Immature natural killer cell (primary cell): ENCODE measurements at regions not wholly inside any gene's neighbourhood (a gene's known extent, or its start where the extent isn't known, plus 50 kb on each side); places are given as distances from the start of the nearest gene placed in this dataset.

Experiments
- DNase-seq, 3 donors: peaks; one replicate each; pipeline ENCODE4 v3.0.0; 2022; ENCODE audit warnings: mixed read lengths in 1 of 3
- H3K27ac Mint-ChIP-seq, 6 donors: one replicate each; pipeline ENCODE4 v1.8.0; 2020; ENCODE audit warnings: mixed read lengths in 6 of 6, mild to moderate bottlenecking in 5 of 6, inconsistent platforms in 4 of 6, moderate library complexity in 3 of 6
- H3K27me3 Mint-ChIP-seq, 3 donors: one replicate each; pipeline ENCODE4 v1.8.0; 2020 to 2021; ENCODE audit warnings: low read depth in 3 of 3, mild to moderate bottlenecking in 3 of 3, mixed read lengths in 3 of 3, moderate library complexity in 3 of 3, inconsistent platforms in 1 of 3
- H3K36me3 Mint-ChIP-seq, 3 donors: one replicate each; pipeline ENCODE4 v1.8.0; 2020; ENCODE audit warnings: mixed read lengths in 3 of 3, inconsistent platforms in 2 of 3, mild to moderate bottlenecking in 2 of 3
- H3K4me1 Mint-ChIP-seq, 2 donors: one replicate each; pipeline ENCODE4 v1.8.0; 2020; ENCODE audit warnings: inconsistent platforms in 2 of 2, mild to moderate bottlenecking in 2 of 2, mixed read lengths in 2 of 2, moderate library complexity in 1 of 2
- H3K4me3 Mint-ChIP-seq, 5 donors: one replicate each; pipeline ENCODE4 v1.8.0; 2020; ENCODE audit warnings: mild to moderate bottlenecking in 5 of 5, mixed read lengths in 5 of 5, inconsistent platforms in 3 of 5, moderate library complexity in 3 of 5
- H3K9me3 Mint-ChIP-seq, 6 donors: one replicate each; pipeline ENCODE4 v1.8.0; 2020; ENCODE audit warnings: mild to moderate bottlenecking in 6 of 6, mixed read lengths in 6 of 6, inconsistent platforms in 4 of 6, moderate library complexity in 3 of 6

DNA sequence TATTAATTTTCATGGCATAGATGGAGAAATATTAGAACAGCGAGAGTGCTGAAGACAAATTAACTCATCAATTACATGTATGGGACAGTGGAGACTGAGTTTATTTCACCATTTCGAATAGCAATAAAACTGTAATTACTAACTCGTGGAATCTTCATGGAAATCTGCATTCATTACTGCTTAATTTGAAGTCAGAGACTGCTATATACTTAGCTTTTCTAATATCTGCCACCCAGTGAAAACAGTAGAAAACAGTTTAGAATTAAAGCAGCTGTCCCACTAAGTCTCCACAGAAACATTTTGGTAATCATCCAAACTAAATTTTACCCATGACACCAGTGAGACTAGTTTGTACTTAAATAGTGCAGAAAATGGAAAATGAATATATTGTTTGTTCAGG lies 56.8 kb downstream of the IZUMO3 start:
- peaks cover 9 to 62% (median 24%) of the 10 kb centered on the region in 6 donors for H3K9me3 Mint-ChIP-seq
- peaks cover 0 to 4% (median 0%) of the 10 kb centered on the region in 3 donors for H3K36me3 Mint-ChIP-seq
- no peak overlapping the region for H3K4me3 Mint-ChIP-seq
- no peaks in the 10 kb centered on the region for H3K4me1 Mint-ChIP-seq
- no peak for DNase-seq
- no peak overlapping the region for H3K27ac Mint-ChIP-seq
- peaks cover 0 to 2% (median 2%) of the 10 kb centered on the region in 3 donors for H3K27me3 Mint-ChIP-seq

DNA sequence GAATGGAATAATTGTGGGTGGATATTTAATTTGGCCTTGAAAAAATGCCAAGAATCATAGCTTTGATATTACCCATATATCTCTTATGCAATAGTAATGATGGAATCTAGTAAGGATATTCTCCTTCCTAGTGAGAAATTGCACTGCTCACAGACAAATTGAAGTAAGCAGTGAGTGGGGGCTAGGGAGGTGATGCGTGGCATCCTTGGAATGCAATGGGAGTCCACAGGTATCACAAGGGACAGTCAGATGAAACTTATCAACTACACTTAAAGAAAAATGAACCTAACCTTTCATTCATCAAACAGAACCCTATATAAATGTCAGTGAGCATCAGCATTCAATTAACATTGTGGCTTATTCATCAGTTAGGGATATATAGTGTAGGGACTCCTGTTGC lies 57.8 kb downstream of the IZUMO3 start:
- Mint-ChIP-seq H3K36me3 (no peaks in the 10 kb centered on the region), H3K27ac (no peak overlapping the region), H3K4me1 (no peaks in the 10 kb centered on the region), H3K9me3 (peaks cover 9 to 62% (median 19%) of the 10 kb centered on the region in 6 donors), H3K27me3 (peaks cover 0 to 2% (median 2%) of the 10 kb centered on the region in 3 donors), H3K4me3 (no peak overlapping the region)
- DNase-seq: no peak

DNA sequence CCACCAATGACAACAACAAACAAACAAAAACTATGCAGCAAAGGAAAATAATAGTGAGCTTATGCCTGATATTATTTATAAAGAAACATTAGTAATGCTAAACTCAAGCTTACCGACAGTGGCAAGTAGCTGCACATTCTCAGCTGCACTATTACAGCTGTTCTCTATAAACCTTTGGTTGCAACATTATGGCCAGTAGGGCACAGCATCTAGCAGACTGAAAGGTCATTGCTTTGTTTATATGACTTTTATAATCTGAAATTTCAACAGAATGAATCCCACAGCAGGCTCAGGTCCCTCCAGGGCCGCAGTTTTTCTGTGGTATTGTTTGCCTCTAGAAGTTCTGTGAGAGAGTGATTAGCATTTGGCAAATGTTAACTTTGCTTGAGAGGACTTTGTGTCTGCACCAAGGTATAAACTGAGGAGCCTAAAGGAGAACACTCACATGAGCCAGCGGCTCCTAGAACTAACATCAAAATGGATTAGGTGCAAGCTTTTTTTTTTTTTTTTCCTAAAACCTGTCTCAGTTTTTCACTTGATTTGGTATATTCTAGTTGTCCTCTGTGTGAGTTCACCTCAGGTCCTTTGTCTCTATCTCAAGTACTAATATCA lies 58.3 kb downstream of the IZUMO3 start:
- H3K9me3 Mint-ChIP-seq: peaks cover 8 to 66% (median 20%) of the 10 kb centered on the region in 6 donors
- no peaks in the 10 kb centered on the region for H3K36me3 Mint-ChIP-seq
- no peak overlapping the region for H3K27ac Mint-ChIP-seq

DNA sequence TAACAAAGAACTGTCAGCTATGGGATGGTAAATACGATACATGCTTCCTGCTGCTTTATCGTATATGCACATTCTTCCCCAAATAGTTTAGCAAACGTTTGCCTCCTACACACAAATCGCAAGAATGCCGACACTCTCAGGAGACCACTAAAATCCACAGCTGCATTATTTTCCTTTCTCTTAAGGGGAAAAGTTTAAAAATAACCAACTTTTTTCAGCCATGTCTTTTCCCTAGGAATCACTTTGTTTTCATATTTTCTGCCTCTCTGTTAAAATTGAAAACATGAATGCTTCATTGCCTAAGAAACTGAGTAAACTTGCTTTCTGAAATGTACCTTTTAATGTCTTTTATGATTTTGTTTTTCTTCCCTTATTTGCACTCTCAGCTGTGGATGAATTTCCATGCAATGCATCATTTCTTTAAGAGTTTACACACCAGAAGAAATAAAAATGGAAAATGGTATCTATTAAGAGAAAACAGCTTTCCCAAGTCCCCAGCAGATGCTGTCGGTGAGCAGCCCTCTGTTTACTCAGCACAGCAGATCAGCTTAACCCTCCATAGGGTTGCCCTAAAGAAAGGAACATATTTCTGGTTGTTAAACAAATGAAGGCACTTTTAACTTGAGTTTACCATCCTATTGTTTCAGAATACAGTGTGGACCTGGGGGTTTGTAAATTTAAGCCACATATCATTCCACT lies 66.2 kb downstream of the IZUMO3 start:
- Mint-ChIP-seq H3K36me3 (no peaks in the 10 kb centered on the region), H3K4me1 (no peaks in the 10 kb centered on the region), H3K4me3 (no peak overlapping the region), H3K9me3 (peaks cover 4 to 48% (median 16%) of the 10 kb centered on the region in 6 donors), H3K27me3 (no peaks in the 10 kb centered on the region), H3K27ac (no peak overlapping the region)
- no peak for DNase-seq

More for the DNA sequence above, 58.3 kb downstream of the IZUMO3 start:
- no peak for DNase-seq
- H3K27me3 Mint-ChIP-seq: peaks cover 0 to 2% (median 2%) of the 10 kb centered on the region in 3 donors
- no peak overlapping the region for H3K4me3 Mint-ChIP-seq
- H3K4me1 Mint-ChIP-seq: no peaks in the 10 kb centered on the region

DNA sequence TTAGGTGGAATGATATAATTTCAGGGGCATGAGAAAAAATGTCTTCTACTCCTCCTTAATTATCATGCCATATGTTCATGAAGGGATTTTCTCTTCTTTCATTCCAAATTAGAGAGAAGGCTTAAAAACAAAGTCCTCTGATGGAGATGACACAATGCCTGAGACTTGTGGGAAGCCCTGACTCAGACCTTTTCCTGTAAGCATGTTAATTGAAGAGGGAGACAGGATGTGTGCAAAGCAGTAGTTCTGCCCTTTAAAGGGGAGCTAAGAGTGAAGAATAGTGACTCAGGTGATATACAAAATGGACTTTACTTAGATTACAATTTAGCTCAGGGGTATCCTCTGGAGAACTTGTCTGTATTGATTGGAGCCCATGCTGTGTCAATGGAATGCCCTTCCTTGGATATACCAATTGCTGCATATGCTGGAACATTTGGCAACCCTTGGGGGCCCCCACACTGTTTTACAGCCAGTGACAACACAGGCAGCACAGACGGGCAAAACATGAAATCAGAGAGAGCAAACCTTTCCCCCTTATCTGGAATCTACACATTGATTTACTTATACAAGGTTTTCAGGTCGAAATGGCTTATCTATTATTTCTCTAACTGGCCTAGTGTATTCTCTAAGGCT lies 81.3 kb downstream of the IZUMO3 start:
- Mint-ChIP-seq H3K4me1 (no peaks in the 10 kb centered on the region), H3K4me3 (no peak overlapping the region), H3K9me3 (peaks cover 9 to 68% (median 36%) of the 10 kb centered on the region in 6 donors), H3K27me3 (no peaks in the 10 kb centered on the region), H3K36me3 (peaks cover 0 to 2% (median 0%) of the 10 kb centered on the region in 3 donors), H3K27ac (no peak overlapping the region)
- no peak for DNase-seq

DNA sequence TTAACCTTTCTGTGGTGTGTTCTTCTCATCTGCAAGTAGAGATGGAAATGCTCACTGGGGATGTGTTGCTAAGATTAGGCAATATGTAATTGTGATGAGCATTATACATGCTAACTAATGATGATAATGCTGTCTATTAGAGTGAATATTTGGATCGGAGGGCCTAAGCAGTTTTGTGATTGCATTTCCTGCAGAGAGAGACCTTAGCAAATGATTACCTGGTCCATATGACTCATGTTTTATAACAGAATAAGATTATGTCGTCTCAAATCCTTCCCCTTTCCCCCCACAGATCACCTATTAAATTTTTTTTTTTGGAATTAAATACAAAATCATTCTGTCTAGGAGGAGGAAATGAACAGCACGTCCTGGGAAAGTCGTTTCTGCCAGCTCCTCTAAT lies 82.7 kb downstream of the IZUMO3 start:
- H3K27me3 Mint-ChIP-seq: no peaks in the 10 kb centered on the region
- H3K4me1 Mint-ChIP-seq: no peaks in the 10 kb centered on the region
- peaks cover 9 to 57% (median 31%) of the 10 kb centered on the region in 6 donors for H3K9me3 Mint-ChIP-seq
- H3K4me3 Mint-ChIP-seq: no peak overlapping the region
- DNase-seq: no peak
- H3K36me3 Mint-ChIP-seq: peaks cover 0 to 2% (median 0%) of the 10 kb centered on the region in 3 donors
- H3K27ac Mint-ChIP-seq: no peak overlapping the region

DNA sequence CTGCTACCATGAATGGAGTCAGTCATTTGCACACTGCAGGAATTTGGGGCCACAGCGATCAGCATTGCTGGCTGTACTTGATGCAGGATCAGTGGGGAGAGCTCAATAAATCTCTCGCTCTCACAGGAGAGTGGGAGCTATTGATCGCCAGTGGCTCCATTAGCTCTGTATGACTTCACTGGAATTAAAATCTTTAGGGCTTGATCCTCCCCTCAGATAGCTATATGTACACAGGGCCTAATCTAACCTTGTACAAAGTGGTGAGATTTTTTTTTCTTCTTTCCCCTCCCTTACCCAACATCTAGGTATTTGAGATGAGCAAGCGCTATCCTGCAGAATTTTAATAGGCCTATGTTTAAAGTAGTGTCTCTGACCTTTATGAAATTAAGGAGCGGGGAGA lies 84.9 kb downstream of the IZUMO3 start:
- Mint-ChIP-seq H3K36me3 (peaks cover 0 to 1% (median 0%) of the 10 kb centered on the region in 3 donors), H3K9me3 (peaks cover 5 to 60% (median 28%) of the 10 kb centered on the region in 6 donors), H3K27me3 (no peaks in the 10 kb centered on the region), H3K27ac (no peak overlapping the region), H3K4me3 (no peak overlapping the region), H3K4me1 (no peaks in the 10 kb centered on the region)
- no peak for DNase-seq

DNA sequence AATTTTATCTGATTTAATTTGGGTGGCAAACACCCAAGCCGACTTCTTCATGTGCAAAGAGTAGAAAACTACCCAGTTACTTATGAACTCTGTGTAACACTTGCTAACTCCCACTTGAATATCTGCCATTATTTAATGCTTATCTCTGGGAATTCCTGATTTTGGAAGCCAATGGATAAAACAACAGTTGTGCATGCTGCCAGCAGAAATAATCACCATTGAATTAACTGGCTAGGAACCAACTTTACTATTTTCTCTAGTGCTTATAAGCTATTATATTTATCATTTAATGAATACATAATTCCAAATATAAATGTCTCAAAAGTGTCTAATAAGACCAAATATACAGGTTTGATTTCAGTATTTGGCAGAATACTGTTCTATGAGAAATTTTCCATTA lies 85.7 kb downstream of the IZUMO3 start:
- no peaks in the 10 kb centered on the region for H3K4me1 Mint-ChIP-seq
- no peaks in the 10 kb centered on the region for H3K27me3 Mint-ChIP-seq

DNA sequence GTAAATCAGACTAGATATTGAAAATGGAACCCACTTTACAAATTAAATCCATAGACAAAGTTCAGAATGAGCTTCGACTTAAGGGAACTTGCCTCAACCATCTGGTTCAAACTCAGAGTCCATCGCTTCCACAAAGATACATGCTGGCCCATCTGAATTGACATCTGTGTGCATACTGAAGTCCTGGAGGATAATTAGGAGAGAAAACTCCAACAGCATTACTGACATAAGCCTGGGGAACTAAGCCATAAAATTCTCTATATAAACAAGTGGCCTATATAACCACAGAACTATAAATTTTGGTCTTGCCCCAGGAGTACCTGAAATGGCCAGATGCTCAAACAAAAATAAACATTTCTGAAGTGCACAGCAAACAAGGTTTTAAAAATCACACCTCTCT lies 94.4 kb downstream of the IZUMO3 start:
- DNase-seq: no peak

More for the DNA sequence above, 85.7 kb downstream of the IZUMO3 start:
- no peak for DNase-seq
- Mint-ChIP-seq H3K27ac (no peak overlapping the region), H3K36me3 (no peaks in the 10 kb centered on the region), H3K9me3 (peaks cover 1 to 60% (median 28%) of the 10 kb centered on the region in 6 donors), H3K4me3 (no peak overlapping the region)

DNA sequence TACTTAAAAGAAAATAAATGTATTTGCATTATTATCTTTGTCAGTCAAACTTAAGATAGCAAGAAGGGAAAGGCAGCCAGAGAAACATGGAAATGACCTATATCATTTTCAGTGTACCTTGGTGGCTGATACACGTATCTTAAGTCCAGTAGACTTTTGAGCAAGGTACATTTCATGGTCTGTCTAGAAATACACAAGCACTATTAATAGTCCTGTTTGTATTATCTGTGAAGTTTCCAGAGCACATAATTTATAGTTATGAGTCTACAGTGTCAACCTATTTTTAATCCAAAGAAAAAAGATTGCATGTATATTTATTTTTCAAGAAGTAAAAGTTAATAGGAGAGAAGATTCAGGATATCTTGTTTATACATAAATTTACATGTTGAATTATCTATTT lies 95.7 kb downstream of the IZUMO3 start:
- H3K9me3 Mint-ChIP-seq: peaks cover 12 to 67% (median 39%) of the 10 kb centered on the region in 6 donors
- H3K36me3 Mint-ChIP-seq: no peaks in the 10 kb centered on the region
- no peak overlapping the region for H3K4me3 Mint-ChIP-seq
- H3K27me3 Mint-ChIP-seq: peaks cover 0 to 2% (median 0%) of the 10 kb centered on the region in 3 donors
- H3K27ac Mint-ChIP-seq: no peak overlapping the region
- DNase-seq: no peak
- no peaks in the 10 kb centered on the region for H3K4me1 Mint-ChIP-seq

More for the DNA sequence above, 94.4 kb downstream of the IZUMO3 start:
- no peak overlapping the region for H3K27ac Mint-ChIP-seq
- H3K4me1 Mint-ChIP-seq: no peaks in the 10 kb centered on the region
- H3K27me3 Mint-ChIP-seq: peaks cover 0 to 2% (median 0%) of the 10 kb centered on the region in 3 donors
- H3K9me3 Mint-ChIP-seq: peaks cover 9 to 58% (median 31%) of the 10 kb centered on the region in 6 donors
- H3K36me3 Mint-ChIP-seq: no peaks in the 10 kb centered on the region
- H3K4me3 Mint-ChIP-seq: no peak overlapping the region

DNA sequence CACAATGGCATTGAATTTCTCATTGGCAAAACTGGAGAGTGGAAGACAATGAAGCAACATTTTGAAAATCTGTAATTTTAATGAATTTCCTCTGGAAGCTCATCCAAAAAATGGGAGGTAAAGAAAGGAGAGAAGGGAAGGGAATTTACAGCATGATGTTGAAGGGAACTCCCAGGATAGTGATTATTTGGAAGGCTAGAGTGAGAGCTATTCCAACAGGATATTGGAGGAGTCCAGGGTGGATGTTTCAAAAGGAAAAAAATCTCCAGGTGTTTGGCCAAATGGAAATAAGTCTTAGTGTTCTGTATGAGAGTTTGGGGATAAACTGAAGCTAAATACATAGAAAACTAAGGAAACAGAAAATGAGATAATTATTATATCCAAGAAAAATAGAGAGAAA lies 106.2 kb downstream of the IZUMO3 start:
- peaks cover 19 to 50% (median 29%) of the 10 kb centered on the region in 6 donors for H3K9me3 Mint-ChIP-seq
- H3K27me3 Mint-ChIP-seq: peaks cover 0 to 3% (median 0%) of the 10 kb centered on the region in 3 donors
- no peak overlapping the region for H3K27ac Mint-ChIP-seq
- no peak for DNase-seq
- peaks cover 0 to 4% (median 3%) of the 10 kb centered on the region in 3 donors for H3K36me3 Mint-ChIP-seq
- H3K4me3 Mint-ChIP-seq: no peak overlapping the region
- no peaks in the 10 kb centered on the region for H3K4me1 Mint-ChIP-seq

DNA sequence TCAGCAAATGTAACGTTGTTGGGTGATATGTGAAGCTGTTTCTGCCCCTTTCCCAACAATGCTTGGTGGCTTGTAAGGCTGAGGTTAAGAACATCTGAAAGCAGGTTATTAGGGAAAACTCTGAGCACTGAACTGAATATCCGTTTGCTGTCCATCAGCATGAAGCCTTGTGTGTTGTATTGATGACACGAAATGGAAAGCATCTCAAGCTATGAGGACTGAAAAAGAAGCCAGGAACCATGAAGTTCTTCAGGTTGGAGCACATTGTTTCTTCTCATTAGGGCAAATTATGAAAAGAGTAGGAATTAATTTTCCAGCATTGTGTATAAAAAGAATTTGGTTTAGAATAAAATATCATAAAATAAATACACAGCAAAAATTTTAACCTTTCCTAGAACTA lies 106.8 kb downstream of the IZUMO3 start:
- H3K27me3 Mint-ChIP-seq: peaks cover 0 to 1% (median 0%) of the 10 kb centered on the region in 3 donors
- H3K27ac Mint-ChIP-seq: no peak overlapping the region
- H3K9me3 Mint-ChIP-seq: peaks cover 22 to 50% (median 26%) of the 10 kb centered on the region in 6 donors
- no peak overlapping the region for H3K4me3 Mint-ChIP-seq
- peaks cover 0 to 4% (median 3%) of the 10 kb centered on the region in 3 donors for H3K36me3 Mint-ChIP-seq
- H3K4me1 Mint-ChIP-seq: no peaks in the 10 kb centered on the region
- no peak for DNase-seq

DNA sequence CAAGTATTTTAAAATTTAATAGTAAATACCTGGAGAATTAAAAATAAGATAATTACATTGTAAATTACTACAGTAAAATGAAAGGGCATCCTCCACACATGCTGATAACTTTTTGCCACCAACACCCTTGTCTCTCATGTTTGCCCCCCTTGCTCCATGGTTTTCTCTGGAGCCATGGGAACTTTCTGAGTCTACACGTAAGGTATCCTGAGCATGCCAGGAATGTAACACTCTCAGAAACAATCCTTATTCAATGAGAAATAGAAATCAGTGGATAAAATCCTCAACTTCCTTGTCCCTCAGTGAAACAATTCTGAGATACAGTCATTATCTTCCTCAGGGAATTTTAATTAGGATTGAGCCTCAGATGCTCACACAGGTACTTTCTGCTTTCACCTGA lies 108.9 kb downstream of the IZUMO3 start:
- no peak overlapping the region for H3K4me3 Mint-ChIP-seq
- H3K4me1 Mint-ChIP-seq: no peaks in the 10 kb centered on the region
- H3K27me3 Mint-ChIP-seq: peaks cover 0 to 4% (median 0%) of the 10 kb centered on the region in 3 donors
- H3K36me3 Mint-ChIP-seq: peaks cover 0 to 3% (median 0%) of the 10 kb centered on the region in 3 donors
- no peak for DNase-seq
- H3K27ac Mint-ChIP-seq: no peak overlapping the region
- H3K9me3 Mint-ChIP-seq: peaks cover 11 to 55% (median 27%) of the 10 kb centered on the region in 6 donors

DNA sequence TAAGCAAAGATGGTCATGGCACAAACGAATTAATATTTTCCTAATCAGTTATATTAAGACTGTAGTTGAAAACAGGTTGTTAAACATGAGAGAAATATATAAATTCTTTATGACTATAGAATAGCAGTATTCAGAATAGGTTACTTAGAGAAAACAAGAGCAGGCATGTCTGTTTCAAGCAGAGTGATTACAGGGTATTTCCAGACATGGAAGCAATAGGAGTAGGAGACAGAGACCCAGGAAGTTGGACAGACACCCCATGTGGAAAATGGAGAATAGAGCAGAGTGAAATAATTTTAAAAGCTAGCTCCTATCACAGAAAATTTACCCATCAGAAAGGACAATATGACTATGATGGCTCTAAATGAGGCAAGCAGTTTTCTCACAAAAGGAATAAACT lies 111.5 kb downstream of the IZUMO3 start:
- Mint-ChIP-seq H3K9me3 (peaks cover 7 to 39% (median 31%) of the 10 kb centered on the region in 6 donors), H3K27ac (no peak overlapping the region), H3K36me3 (peaks cover 0 to 3% (median 0%) of the 10 kb centered on the region in 3 donors), H3K4me1 (no peaks in the 10 kb centered on the region), H3K4me3 (no peak overlapping the region), H3K27me3 (peaks cover 0 to 4% (median 0%) of the 10 kb centered on the region in 3 donors)
- no peak for DNase-seq
